ENCODE measurements at regions not wholly inside any gene's neighbourhood (a gene's known extent, or its start where the extent isn't known, plus 50 kb on each side); places are given as distances from the start of the nearest gene placed in this dataset.

DNA sequence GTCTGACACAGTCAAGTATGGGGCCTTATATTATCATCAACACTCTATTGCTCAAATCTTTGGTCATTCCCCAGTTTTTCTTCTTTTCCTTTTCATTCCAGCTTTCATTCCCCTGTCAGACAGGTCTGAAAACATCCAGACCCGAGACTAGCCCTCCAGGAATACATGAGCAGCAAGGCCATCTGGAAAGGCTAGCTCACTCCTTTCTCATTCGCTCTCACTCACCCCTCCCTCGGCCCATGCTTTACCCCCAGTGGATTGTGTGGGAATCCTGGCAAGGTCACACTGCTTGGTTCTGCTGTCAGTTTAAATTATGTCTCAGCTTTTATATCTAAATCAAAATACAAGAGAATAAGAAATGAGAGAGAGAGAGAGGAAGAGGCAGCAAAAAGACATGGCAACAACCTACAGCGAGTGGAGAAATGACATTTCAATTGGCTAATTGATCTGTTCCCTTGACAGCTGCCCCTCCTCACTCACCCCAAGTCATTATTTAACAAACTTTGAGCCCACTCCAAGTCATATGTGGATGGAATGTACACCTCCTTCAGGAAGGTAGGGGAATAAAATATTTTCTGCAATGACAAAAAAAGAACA is 962.2 kb downstream of the TUSC7 start:
- Histone ChIP-seq H3K9me3 (replicated peaks) (no peaks in the 10 kb centered on the region), H3K27me3 (replicated peaks) (no peaks in the 10 kb centered on the region), H3K36me3 (no peaks in the 10 kb centered on the region), H3K4me3 (no peak overlapping the region), H3K4me1 (replicated peaks) (no peaks in the 10 kb centered on the region), H3K27ac (no peak overlapping the region)
- no peak for DNase-seq (ENCODE audit: low read depth in 1 of 2, low spot score in 2 of 2)

- DNase-seq (ENCODE audit: low read depth in 1 of 2, low spot score in 2 of 2): no peak
- Histone ChIP-seq H3K4me3 (no peak overlapping the region), H3K4me1 (replicated peaks) (no peaks in the 10 kb centered on the region), H3K27me3 (replicated peaks) (no peaks in the 10 kb centered on the region), H3K27ac (no peak overlapping the region), H3K36me3 (no peaks in the 10 kb centered on the region), H3K9me3 (replicated peaks) (no peaks in the 10 kb centered on the region)
These were observed 964.7 kb downstream of the TUSC7 start for GRCh38 chr3:117674321-117674720.

- Histone ChIP-seq H3K27me3 (replicated peaks) (no peaks in the 10 kb centered on the region; the same call in 1 of the 2 replicates), H3K9me3 (replicated peaks) (no peaks in the 10 kb centered on the region), H3K4me1 (replicated peaks) (0 out of 2 replicates have a peak, but pooled peaks cover 4% of the 10 kb centered on the region), H3K4me3 (no peak overlapping the region), H3K27ac (no peak overlapping the region), H3K36me3 (no peaks in the 10 kb centered on the region)
- DNase-seq (ENCODE audit: low read depth in 1 of 2, low spot score in 2 of 2): no peak
These were observed 972.0 kb downstream of the TUSC7 start for GRCh38 chr3:117681619-117682018.

GRCh38 chr3:117687096-117687495 is 977.5 kb downstream of the TUSC7 start:
- DNase-seq (ENCODE audit: low read depth in 1 of 2, low spot score in 2 of 2): no peak
- Histone ChIP-seq H3K27ac (no peak overlapping the region), H3K9me3 (replicated peaks) (no peaks in the 10 kb centered on the region), H3K4me3 (no peak overlapping the region), H3K36me3 (no peaks in the 10 kb centered on the region), H3K27me3 (replicated peaks) (no peaks in the 10 kb centered on the region; the same call in 1 of the 2 replicates), H3K4me1 (replicated peaks) (no peaks in the 10 kb centered on the region)

DNA sequence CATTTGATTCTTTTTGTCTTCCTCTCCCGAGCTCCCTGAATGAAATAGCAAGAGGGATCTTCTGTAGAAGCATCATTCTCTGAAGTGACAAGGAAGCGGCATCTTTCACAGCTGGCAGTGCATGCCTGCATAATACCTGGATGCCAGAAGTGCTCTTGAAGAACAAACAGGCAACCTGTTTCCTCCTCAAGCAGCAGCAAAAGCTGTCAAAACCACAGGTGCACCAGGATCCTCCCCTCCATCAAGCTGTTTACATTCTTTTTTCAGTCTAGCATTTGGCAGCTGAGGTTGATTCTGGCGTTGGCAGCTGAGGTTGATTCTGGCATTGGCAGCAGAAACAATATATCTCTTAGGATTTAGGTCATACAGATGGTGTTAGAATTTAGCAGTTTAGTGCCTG is 979.0 kb downstream of the TUSC7 start:
- Histone ChIP-seq H3K27ac (no peak overlapping the region), H3K4me3 (no peak overlapping the region), H3K9me3 (replicated peaks) (no peaks in the 10 kb centered on the region), H3K4me1 (replicated peaks) (no peaks in the 10 kb centered on the region), H3K36me3 (no peaks in the 10 kb centered on the region), H3K27me3 (replicated peaks) (no peaks in the 10 kb centered on the region; the same call in 1 of the 2 replicates)
- no peak for DNase-seq (ENCODE audit: low read depth in 1 of 2, low spot score in 2 of 2)

DNA sequence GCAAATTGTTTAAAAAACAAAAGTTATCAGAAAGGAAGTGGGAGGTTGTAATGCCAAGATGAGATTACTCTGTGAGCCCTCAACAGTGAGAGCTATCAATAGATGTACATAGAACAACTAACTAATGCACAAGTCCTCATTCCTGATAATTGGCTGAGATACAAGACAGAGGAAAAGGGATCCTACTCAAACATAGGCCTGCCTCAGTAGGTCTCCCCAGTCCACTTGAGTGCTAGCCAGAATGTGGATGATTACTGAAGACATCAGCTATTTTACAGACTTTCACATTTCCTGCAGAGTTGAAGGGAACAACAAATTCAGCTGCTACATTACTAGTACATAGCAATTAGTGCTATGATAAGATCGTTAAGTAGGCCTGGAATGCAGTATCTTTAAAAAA is 981.9 kb downstream of the TUSC7 start:
- no peaks in the 10 kb centered on the region for H3K36me3 ChIP-seq
- no peaks in the 10 kb centered on the region for H3K9me3 ChIP-seq (replicated peaks)
- no peak overlapping the region for H3K27ac ChIP-seq
- peaks cover 20% of the 10 kb centered on the region for H3K4me1 ChIP-seq (replicated peaks)
- H3K4me3 ChIP-seq: no peak overlapping the region
- DNase-seq (ENCODE audit: low read depth in 1 of 2, low spot score in 2 of 2): no peak
- H3K27me3 ChIP-seq (replicated peaks): no peaks in the 10 kb centered on the region

DNA sequence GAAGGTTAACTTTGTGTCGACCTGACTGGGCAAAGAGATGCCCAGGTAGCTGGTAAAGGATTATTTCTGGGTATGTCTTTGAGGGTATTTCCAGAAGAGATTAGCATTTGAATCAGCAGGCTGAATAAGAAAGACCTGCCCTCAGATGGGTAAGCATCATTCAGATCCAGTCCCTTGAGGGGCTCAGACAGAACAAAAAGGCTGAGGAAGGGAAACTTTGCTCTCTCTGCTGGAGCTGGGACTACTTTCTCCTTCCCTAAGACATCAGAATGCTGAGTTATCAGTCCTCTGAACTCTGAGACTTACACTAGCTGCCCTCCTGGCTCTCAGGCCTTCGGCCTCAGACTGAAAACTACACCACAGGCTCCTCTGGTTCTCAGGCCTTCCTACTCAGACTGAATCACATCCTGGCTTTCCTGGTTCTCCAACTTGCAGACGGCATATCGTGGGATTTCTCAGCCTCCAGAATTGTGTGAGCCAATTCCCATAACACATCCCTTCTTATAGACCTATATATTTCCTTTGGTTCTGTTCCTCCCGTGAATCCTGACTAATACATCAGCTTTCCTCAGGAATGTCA is 982.9 kb downstream of the TUSC7 start:
- H3K4me3 ChIP-seq: no peak overlapping the region
- no peaks in the 10 kb centered on the region for H3K9me3 ChIP-seq (replicated peaks)
- no peak for DNase-seq (ENCODE audit: low read depth in 1 of 2, low spot score in 2 of 2)
- no peaks in the 10 kb centered on the region for H3K27me3 ChIP-seq (replicated peaks)
- no peaks in the 10 kb centered on the region for H3K36me3 ChIP-seq
- H3K27ac ChIP-seq: no peak overlapping the region
- peaks cover 29% of the 10 kb centered on the region for H3K4me1 ChIP-seq (replicated peaks)

DNA sequence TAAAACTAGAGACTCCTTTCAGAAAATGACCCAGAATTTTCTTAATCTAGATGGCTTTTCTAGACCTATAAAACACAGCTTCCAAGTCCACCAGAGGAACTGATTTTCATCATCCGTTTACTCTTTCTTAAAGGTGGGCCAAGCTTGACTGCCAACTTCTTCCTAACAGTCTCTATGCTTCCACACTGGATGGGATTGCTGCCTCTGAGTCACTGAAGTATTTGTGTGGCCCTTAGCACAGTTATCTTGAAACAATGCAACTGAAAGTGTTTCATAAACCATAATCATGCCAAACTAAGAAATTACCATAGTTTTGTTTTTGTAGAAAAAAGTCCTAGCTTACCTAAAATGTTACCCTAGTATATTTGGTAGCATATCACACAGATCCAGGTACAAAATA is 985.7 kb downstream of the TUSC7 start:
- Histone ChIP-seq H3K4me3 (no peak overlapping the region), H3K36me3 (no peaks in the 10 kb centered on the region), H3K27ac (peak overlapping the region; percentile 28; the same call in 1 of the 2 replicates), H3K4me1 (replicated peaks) (peaks cover 29% of the 10 kb centered on the region), H3K27me3 (replicated peaks) (no peaks in the 10 kb centered on the region), H3K9me3 (replicated peaks) (no peaks in the 10 kb centered on the region)
- peak in 1 of 2 experiments; percentile 23 for DNase-seq (ENCODE audit: low read depth in 1 of 2, low spot score in 2 of 2)

- H3K27me3 ChIP-seq (replicated peaks): no peaks in the 10 kb centered on the region
- H3K27ac ChIP-seq: no peak overlapping the region
- H3K36me3 ChIP-seq: no peaks in the 10 kb centered on the region
- no peak overlapping the region for H3K4me3 ChIP-seq
- no peaks in the 10 kb centered on the region for H3K9me3 ChIP-seq (replicated peaks)
- no peak for DNase-seq (ENCODE audit: low read depth in 1 of 2, low spot score in 2 of 2)
- H3K4me1 ChIP-seq (replicated peaks): peaks cover 32% of the 10 kb centered on the region
These were observed 986.5 kb downstream of the TUSC7 start for GRCh38 chr3:117695871-117696645.

DNA sequence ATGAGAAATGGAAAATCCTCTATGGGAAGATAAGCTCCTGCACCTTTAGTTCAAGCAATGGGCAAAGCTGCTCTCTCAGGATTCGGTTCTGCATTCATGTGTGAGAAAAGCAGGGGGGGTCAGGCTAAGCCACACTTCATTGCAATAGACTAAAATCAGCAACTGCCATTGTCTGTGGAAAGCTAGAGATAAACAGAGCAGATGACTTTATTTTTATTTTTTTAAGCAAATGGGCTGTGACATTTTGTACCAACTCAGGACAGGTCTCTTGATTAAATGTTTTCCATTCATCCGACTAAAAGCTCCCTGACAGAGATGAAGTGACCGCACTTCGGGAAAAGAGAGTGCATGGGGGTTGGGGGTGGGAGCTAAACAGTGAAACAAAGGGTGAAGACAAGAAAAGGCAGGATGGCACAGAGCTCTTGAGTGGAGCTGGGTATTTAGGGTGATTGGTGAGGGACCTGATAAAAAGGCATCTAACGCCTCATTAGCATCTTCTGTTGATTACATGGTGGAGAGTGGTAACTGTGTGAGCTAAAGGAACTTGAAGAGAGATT is 987.4 kb downstream of the TUSC7 start:
- DNase-seq (ENCODE audit: low read depth in 1 of 2, low spot score in 2 of 2): no peak
- Histone ChIP-seq H3K36me3 (no peaks in the 10 kb centered on the region), H3K4me1 (replicated peaks) (peaks cover 32% of the 10 kb centered on the region), H3K27me3 (replicated peaks) (no peaks in the 10 kb centered on the region), H3K4me3 (no peak overlapping the region), H3K27ac (no peak overlapping the region), H3K9me3 (replicated peaks) (no peaks in the 10 kb centered on the region)

DNA sequence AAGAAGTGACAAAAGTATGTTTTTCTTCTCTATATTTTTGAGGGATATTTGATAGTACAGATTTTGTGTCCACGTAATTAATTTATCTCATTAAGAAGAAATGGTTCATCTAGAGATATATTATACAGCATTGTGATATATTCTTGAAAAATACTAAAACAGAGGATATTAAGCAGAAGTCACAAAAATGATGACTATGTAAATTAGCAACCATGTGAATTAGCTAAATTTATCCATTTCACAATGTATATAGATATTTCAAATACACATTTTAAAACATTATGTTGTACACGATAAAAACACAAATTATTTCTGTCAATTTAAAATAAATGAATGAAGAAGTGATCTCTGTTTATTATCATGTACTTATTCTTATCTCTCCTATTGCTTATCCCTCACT is 989.5 kb downstream of the TUSC7 start:
- H3K9me3 ChIP-seq (replicated peaks): no peaks in the 10 kb centered on the region
- H3K36me3 ChIP-seq: no peaks in the 10 kb centered on the region
- H3K27me3 ChIP-seq (replicated peaks): no peaks in the 10 kb centered on the region
- H3K27ac ChIP-seq: no peak overlapping the region
- peaks cover 32% of the 10 kb centered on the region for H3K4me1 ChIP-seq (replicated peaks)
- no peak overlapping the region for H3K4me3 ChIP-seq
- DNase-seq (ENCODE audit: low read depth in 1 of 2, low spot score in 2 of 2): no peak

DNA sequence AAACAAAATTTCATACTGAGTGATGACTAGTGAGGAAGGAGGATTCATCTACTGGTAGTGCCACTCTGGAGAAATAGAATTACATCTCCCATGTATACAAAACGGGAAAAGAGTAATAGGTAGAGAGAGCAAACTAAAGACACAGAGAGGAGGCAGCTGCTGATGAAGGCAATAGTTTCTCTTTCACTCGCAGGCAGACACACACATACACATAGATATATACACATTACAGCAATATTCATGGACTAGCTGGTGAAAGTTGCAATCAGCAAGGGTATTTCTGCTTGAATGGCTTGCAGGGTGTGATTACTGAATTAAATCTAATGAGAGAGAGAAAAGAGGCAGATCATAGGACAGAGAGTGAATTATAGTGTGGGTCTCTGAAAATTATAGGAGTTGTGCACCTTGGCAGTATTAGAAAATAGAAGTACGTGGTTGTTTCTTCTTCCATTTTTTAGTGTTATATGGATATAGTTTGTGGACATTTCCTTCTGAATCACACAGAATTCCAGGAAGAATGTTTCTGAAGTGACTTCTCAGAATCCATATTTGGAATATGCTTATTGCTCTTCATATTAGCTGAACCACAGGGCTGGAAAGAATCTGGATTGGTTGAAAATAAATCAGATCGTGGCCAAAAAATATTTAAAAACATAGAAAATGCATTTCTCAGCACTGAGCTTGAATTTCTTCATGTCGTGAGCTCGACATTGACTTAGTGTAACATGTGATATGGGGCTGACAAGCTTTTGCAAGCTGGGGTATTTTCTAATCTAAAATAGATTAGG is 991.2 kb downstream of the TUSC7 start:
- no peak overlapping the region for H3K27ac ChIP-seq
- no peaks in the 10 kb centered on the region for H3K36me3 ChIP-seq
- peaks cover 29% of the 10 kb centered on the region for H3K4me1 ChIP-seq (replicated peaks)
- H3K4me3 ChIP-seq: no peak overlapping the region
- DNase-seq (ENCODE audit: low read depth in 1 of 2, low spot score in 2 of 2): no peak
- H3K9me3 ChIP-seq (replicated peaks): no peaks in the 10 kb centered on the region
- H3K27me3 ChIP-seq (replicated peaks): no peaks in the 10 kb centered on the region

- peak overlapping the region; percentile 62; the same call in 1 of the 2 replicates for H3K27ac ChIP-seq
- H3K27me3 ChIP-seq (replicated peaks): no peaks in the 10 kb centered on the region
- no peaks in the 10 kb centered on the region for H3K36me3 ChIP-seq
- no peaks in the 10 kb centered on the region for H3K9me3 ChIP-seq (replicated peaks)
- no peak overlapping the region for H3K4me3 ChIP-seq
- DNase-seq (ENCODE audit: low read depth in 1 of 2, low spot score in 2 of 2): no peak
- H3K4me1 ChIP-seq (replicated peaks): peaks cover 36% of the 10 kb centered on the region
These were observed 995.4 kb downstream of the TUSC7 start for GRCh38 chr3:117705011-117705410.
